ENCODE measurements at regions not wholly inside any gene's neighbourhood (a gene's known extent, or its start where the extent isn't known, plus 50 kb on each side); places are given as distances from the start of the nearest gene placed in this dataset.
"Not testable (repeated sequence)": the region's sequence is repeated elsewhere in the genome, so short reads cannot be mapped to it uniquely, and the experiment has no call there.

GRCh38 chr4:67332627-67333026 is 212.7 kb downstream of the CENPC start:
- DNase-seq (ENCODE audit: low read depth), result no peak

GRCh38 chr4:67328393-67328792 is 216.9 kb downstream of the CENPC start:
- DNase-seq (ENCODE audit: low read depth), result no peak

- DNase-seq (ENCODE audit: low read depth), result no peak
Measured at GRCh38 chr4:67328018-67328278, 217.4 kb downstream of the CENPC start.

GRCh38 chr4:67327245-67328017 is 217.9 kb downstream of the CENPC start:
- DNase-seq (ENCODE audit: low read depth), result peak; percentile 11

GRCh38 chr4:67325791-67326190 is 219.5 kb downstream of the CENPC start:
- DNase-seq (ENCODE audit: low read depth), result no peak

- DNase-seq (ENCODE audit: low read depth), result no peak
Measured at GRCh38 chr4:67320645-67321044, 224.7 kb downstream of the CENPC start.

GRCh38 chr4:67319607-67320006 is 225.7 kb downstream of the CENPC start:
- not testable (repeated sequence) for DNase-seq (ENCODE audit: low read depth)

GRCh38 chr4:67300497-67301185 is 244.7 kb downstream of the CENPC start:
- DNase-seq (ENCODE audit: low read depth), result not testable (repeated sequence)

GRCh38 chr4:67292636-67293035 is 252.7 kb downstream of the CENPC start:
- no peak for DNase-seq (ENCODE audit: low read depth)

- DNase-seq (ENCODE audit: low read depth), result no peak
Measured at GRCh38 chr4:67292045-67292444, 253.3 kb downstream of the CENPC start.

GRCh38 chr4:67291644-67292043 is 253.7 kb downstream of the CENPC start:
- DNase-seq (ENCODE audit: low read depth), result no peak

GRCh38 chr4:67288964-67289363 is 256.3 kb downstream of the CENPC start:
- no peak for DNase-seq (ENCODE audit: low read depth)

- no peak for DNase-seq (ENCODE audit: low read depth)
Measured at GRCh38 chr4:67286724-67287123, 258.6 kb downstream of the CENPC start.

- DNase-seq (ENCODE audit: low read depth), result no peak
Measured at GRCh38 chr4:67282749-67283148, 262.6 kb downstream of the CENPC start.

- no peak for DNase-seq (ENCODE audit: low read depth)
Measured at GRCh38 chr4:67275179-67275750, 270.0 kb downstream of the CENPC start.

- DNase-seq (ENCODE audit: low read depth), result not testable (repeated sequence)
Measured at GRCh38 chr4:67274671-67275070, 270.6 kb downstream of the CENPC start.

- no peak for DNase-seq (ENCODE audit: low read depth)
Measured at GRCh38 chr4:67273666-67274065, 271.6 kb downstream of the CENPC start.

GRCh38 chr4:67261971-67262370 is 283.3 kb downstream of the CENPC start:
- no peak for DNase-seq (ENCODE audit: low read depth)

GRCh38 chr4:67256388-67257043 is 288.8 kb downstream of the CENPC start:
- no peak for DNase-seq (ENCODE audit: low read depth)

- DNase-seq (ENCODE audit: low read depth), result no peak
Measured at GRCh38 chr4:67250131-67250896, 295.0 kb downstream of the CENPC start.

GRCh38 chr4:67236788-67237187 is 308.5 kb downstream of the CENPC start:
- no peak for DNase-seq (ENCODE audit: low read depth)

GRCh38 chr4:67236318-67236717 is 309.0 kb downstream of the CENPC start:
- no peak for DNase-seq (ENCODE audit: low read depth)

All from stimulated activated CD8-positive, alpha-beta memory T cell treated with anti-CD3 and anti-CD28 coated beads, Interleukin-7, amount 100 ng/mL, for 24 hours (primary cell).